HL-60 (cell line): ENCODE measurements at regions not wholly inside any gene's neighbourhood (a gene's known extent, or its start where the extent isn't known, plus 50 kb on each side); places are given as distances from the start of the nearest gene placed in this dataset.

Source experiments
- CTCF ChIP-seq: IDR thresholded peaks from one replicate; pipeline ENCODE4 v1.5.1; 2011; ENCODE audit warnings: low read length, control low read depth, inconsistent platforms; ENCODE audit not compliant: insufficient read depth
- GABPA ChIP-seq: IDR thresholded peaks from 2 replicates; pipeline ENCODE4 v1.6.1; 2012; ENCODE audit warnings: low read depth
- POLR2AphosphoS5 ChIP-seq: IDR thresholded peaks from 2 replicates; pipeline ENCODE4 v1.6.1; 2012; ENCODE audit warnings: low read depth
- SPI1 ChIP-seq: IDR thresholded peaks from 2 replicates; pipeline ENCODE4 v1.6.1; 2012; ENCODE audit warnings: low read depth, mild to moderate bottlenecking, borderline replicate concordance

- TF ChIP-seq POLR2AphosphoS5, result peak; percentile 70
- TF ChIP-seq CTCF, result no peak
- TF ChIP-seq SPI1, result peak; percentile 99
- peak; percentile 70 for TF ChIP-seq GABPA
These were observed 154.1 kb upstream of the ATP2B1 start for GRCh38 chr12:89862511-89863445.
